Posterior cingulate gyrus (tissue), 11 donors: ENCODE measurements at regions not wholly inside any gene's neighbourhood (a gene's known extent, or its start where the extent isn't known, plus 50 kb on each side); places are given as distances from the start of the nearest gene placed in this dataset.

Experiments used
- DNase-seq, 10 donors: peaks; one replicate each; pipeline versions ENCODE4 v3.0.0 to v3.0.0-alpha.2; 2020 to 2021; ENCODE audit warnings: mixed read lengths in 3 of 10
- intact Hi-C: fragments of 100-400 bp; cut with DNase I; formaldehyde crosslinking; loops from one replicate; pipeline ENCODE4 v1.15.1; 2023

DNA sequence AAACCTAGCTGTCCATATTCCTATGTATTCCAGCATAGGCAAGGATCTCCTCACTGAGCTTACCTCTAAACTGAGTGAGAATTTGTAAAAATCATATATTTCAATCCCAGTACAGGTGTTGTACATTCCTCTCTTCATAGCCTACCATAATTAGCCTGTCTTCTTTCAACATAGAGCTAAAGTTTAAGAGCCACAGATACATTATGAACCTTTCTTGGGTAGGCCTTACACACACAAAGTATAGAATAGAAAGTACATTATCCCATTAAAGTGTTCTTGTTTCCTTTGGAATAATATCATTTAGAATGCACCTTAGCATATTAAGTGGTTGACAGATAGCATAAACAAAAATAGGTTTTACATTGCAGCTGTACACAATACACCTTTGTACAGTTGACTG is 282.1 kb upstream of the TMEM161B start:
- intact Hi-C loops: loop anchor here (5.0 kb wide), 1 partner anchor 112 kb away; no protein-coding TSS in a partner anchor

GRCh38 chr5:88548136-88548805 is 279.6 kb upstream of the TMEM161B start:
- DNase-seq: no peak
- intact Hi-C loops: no loop called here

More for the DNA sequence above, 282.1 kb upstream of the TMEM161B start:
- DNase-seq: no peak

DNA sequence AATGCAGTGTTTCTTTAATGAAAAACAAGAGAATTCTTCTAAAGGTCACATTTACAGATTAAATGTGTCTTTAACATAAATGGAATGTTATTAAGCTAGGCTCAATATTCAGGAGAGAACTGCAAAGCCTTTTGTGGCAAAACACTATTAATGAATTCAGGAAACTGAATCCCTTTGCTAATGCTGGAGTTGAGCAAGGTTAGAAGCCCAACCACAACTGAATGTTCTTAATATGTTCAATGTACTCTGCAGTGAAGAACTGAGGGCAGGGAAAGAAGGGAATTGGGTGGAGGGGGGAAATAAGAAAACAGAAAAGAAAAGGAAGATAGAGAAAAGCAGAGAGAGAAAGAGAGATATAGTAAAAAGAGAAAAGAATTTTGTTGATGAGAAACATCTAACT is 276.7 kb upstream of the TMEM161B start:
- intact Hi-C loops: no loop called here
- no peak for DNase-seq

DNA sequence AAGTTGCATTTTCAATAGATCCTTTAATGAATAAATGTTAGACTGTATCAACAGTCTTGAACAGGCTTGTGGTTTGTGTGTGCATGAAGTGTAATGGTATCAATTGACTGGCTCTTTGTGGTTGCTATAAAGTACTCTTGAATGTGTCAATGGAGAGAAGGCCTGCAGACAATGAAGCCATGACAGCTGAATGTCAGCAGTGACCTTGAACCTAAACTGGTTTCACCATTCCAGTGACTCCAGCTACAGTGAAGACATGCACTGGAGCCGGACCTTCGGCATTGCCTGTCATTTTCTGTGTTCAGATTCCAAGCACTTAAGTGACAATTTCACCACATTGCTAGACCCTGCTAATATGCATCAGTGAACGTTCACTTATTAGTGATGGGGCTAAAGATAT is 276.0 kb upstream of the TMEM161B start:
- DNase-seq: no peak
- intact Hi-C loops: no loop called here

GRCh38 chr5:88544136-88544645 is 275.5 kb upstream of the TMEM161B start:
- intact Hi-C loops: no loop called here
- no peak for DNase-seq

DNA sequence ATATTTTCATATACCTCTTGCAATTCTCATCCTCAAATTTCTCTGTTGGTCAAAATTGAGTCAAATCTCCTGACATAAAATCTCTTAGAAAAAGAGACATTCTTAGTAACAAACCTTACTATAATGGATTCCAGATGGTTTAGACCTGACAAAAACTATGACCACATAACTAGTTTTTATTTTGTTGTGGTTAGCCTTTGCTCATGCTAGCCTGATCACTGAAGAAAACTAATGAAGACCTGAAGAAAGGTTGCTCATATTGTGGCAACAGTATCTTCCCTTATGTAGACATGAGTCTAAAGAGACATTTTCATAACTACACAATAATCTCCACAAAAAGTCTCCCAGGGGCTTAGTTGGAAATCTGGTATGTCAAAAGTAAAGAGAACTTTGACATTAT is 274.1 kb upstream of the TMEM161B start:
- DNase-seq: no peak
- intact Hi-C loops: no loop called here

- no peak for DNase-seq
- intact Hi-C loops: no loop called here
Observed at GRCh38 chr5:88540471-88541115, 271.9 kb upstream of the TMEM161B start.

DNA sequence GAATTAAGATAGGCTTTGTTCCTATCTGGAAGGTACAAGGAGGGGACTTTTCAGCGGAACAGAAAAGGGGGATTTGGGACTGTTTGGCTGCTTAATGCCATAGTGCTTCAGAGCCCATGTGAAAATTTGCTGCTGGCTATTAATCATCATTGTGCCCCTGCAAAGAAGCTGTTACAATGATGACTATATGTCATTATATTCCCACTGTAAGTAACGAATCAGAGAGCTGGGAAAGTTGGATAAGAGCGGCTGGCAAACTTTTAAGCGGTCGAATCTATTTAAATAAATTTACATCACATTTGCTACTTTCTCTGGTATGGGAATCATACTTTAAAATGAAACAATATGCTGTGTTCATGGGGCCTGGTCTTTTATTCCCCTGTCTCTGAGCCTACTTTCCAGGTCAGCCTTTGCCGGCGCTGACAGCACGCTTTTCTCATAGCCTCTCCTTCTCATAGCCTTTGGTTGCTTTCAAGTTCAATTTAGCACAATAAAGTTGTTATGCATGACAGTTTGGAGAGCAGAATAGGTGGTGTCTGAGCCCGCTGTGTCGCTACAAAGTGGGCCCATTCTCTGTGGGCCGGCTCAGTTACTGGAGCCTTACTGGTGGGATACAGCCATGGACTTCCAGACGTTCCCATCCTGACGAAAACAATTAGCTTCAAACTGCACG is 271.2 kb upstream of the TMEM161B start:
- intact Hi-C loops: no loop called here
- peak in 3 of 10 donors; percentile 4 to 55 (median 10) for DNase-seq

GRCh38 chr5:88539026-88539425 is 270.4 kb upstream of the TMEM161B start:
- no peak for DNase-seq

DNA sequence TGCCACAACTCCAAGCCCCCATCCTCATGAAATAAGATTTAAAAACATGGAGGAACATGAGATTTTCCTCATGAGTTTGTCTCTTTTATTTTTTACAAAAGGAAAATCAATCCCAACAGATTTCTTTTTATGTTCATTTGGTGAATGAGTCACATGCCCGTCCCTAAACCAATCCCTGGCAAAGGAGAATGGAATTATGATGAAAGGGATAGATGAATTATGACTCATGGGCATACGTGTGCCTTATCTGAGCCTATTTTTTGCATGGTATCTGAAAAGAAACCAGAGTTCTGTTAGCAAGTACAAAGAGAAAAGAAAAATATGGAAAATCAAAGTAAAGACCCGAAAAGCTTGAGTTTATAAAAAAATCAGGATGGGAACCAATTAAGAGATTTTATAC is 267.5 kb upstream of the TMEM161B start:
- DNase-seq: no peak
- intact Hi-C loops: no loop called here

More at GRCh38 chr5:88539026-88539425, 270.4 kb upstream of the TMEM161B start:
- intact Hi-C loops: no loop called here

GRCh38 chr5:88524941-88525340 is 256.3 kb upstream of the TMEM161B start:
- no peak for DNase-seq
- intact Hi-C loops: no loop called here

- intact Hi-C loops: no loop called here
- DNase-seq: no peak
Observed at GRCh38 chr5:88519066-88519465, 250.4 kb upstream of the TMEM161B start.

GRCh38 chr5:88518131-88519016 is 249.7 kb upstream of the TMEM161B start:
- no peak for DNase-seq
- intact Hi-C loops: no loop called here

DNA sequence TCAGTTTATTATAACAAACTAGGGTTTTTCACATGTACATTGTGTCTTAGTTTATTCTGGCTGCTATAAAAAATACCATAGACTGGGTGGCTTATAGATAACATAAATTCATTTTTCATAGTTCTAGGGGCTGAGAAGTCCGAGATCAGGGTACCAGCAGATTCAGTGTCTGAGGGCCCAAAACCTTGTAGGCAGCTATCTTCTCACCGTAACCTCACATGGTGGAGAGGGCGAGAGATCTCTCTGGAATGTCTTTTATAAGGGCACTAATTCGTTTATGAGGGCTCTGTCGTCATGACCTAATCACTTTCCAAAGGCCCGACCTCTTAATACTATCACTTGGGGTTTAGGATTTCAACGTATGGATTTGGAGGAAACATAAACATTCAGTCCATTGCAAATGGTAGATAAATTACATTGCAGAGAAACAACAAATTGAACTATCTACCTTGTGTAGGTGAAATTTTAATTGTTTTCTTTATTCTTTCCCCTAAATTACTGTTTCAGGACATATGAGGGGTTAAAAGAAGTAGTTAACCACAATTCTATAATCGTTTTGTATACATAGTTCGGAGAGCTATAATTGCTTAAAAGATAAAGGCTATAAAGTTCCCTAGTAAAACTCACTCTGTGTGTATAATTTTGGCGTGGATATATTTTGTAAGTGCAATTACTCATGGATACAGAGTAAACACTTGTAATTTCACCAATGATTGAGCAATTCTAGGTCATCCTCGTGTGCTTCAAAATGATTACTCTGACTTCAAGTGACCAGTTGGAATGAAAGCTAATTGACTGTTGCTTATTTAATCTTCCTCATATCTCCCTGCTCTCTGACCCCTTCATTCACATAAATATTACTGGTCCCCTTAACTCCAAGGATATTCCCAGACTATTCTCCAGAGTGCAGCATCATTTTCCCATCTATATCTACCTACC is 247.5 kb upstream of the TMEM161B start:
- intact Hi-C loops: no loop called here
- DNase-seq: no peak

DNA sequence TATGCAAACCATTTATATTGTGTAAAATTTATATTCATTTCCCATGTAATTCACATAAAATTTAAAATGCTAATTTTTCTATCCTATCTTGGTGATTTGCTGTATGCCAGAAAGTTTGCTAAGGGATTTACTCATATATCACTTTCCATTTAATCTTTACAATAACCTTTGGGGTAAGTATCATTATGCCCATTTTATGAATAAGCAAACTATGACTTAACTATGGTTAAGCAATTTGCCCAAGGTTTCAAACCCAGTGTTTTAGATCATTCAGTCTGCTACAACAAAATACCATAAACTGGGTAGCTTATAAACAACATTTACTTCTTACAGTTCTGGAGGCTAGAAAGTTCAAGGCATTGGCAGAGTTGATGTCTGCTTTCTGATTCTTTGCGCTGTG is 246.4 kb upstream of the TMEM161B start:
- intact Hi-C loops: no loop called here
- DNase-seq: no peak

DNA sequence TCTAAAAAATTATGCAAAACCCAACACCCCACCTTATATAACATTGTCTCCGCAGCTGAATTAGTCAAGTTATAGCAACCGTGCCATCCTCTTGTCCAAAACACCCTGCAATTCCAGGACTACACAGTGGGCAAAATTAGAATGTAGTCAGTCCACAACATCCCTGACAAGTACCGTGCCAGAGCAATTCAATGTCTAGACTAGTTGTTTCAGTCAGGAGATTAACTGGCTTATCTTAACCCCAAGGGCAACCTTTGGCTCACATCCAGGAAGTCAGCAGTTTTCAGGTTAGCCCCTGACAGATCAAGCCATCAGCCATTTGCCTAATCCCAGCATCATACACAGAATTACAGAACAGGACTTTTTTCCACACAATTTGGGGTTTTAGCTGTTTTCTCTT is 240.8 kb upstream of the TMEM161B start:
- intact Hi-C loops: no loop called here
- DNase-seq: no peak

- intact Hi-C loops: no loop called here
- no peak for DNase-seq
Observed at GRCh38 chr5:88507261-88507660, 238.6 kb upstream of the TMEM161B start.

GRCh38 chr5:88503406-88503805 is 234.8 kb upstream of the TMEM161B start:
- no peak for DNase-seq
- intact Hi-C loops: no loop called here

DNA sequence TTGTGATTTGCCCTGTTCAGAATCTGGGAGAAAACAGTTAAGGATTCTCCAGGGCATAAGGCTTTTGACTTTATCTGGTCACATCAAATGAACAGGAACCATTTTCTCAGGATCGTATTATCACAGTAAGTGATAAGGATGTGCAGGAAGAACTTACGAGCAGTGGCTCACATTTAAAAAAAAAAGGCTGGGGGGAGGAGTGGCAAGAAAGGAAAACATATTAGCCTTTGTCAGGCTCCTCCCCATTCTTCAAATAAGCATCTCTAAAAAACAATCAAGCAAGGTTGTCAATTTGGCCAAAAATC is 234.3 kb upstream of the TMEM161B start:
- intact Hi-C loops: no loop called here
- DNase-seq: no peak
